HG02759 (cell line): ENCODE measurements at regions not wholly inside any gene's neighbourhood (a gene's known extent, or its start where the extent isn't known, plus 50 kb on each side); places are given as distances from the start of the nearest gene placed in this dataset.
"Not testable (repeated sequence)": the region's sequence is repeated elsewhere in the genome, so short reads cannot be mapped to it uniquely, and the experiment has no call there.

ENCODE experiments used
- ATAC-seq: cut with Tn5 transposase; IDR thresholded peaks from one replicate; pipeline ENCODE4 v1.9.1; 2021; ENCODE audit warnings: mild to moderate bottlenecking, moderate library complexity; ENCODE audit not compliant: unreplicated experiment

- ATAC-seq = not testable (repeated sequence)
These were observed 223.7 kb upstream of the ANKRD20A1 start for GRCh38 chr9:67635067-67635466.

- ATAC-seq = not testable (repeated sequence)
These were observed 246.8 kb upstream of the ANKRD20A1 start for GRCh38 chr9:67611900-67612299.

DNA sequence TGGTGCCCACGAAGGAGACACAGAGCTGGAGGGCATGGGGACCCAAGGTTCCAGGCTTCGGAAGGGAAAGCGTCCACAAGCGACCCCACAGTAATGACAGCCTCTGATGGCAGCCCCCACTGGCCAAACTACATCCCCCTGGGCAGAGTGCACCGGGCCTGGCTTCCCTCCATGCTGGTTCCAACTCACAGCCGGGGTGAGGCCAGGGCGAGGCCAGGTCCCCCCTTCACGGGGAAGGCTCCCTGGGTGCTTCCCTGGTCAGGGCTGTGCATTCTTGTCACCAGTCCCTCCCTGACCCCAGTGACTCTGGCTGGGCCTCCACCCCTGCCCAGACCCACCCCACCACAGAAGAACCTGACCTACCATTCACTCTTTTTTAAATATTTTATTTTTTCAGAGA is 248.9 kb upstream of the ANKRD20A1 start:
- ATAC-seq = not testable (repeated sequence)

- ATAC-seq = not testable (repeated sequence)
These were observed 249.3 kb upstream of the ANKRD20A1 start for GRCh38 chr9:67609435-67609834.

GRCh38 chr9:67605113-67605512 is 253.6 kb upstream of the ANKRD20A1 start:
- not testable (repeated sequence) for ATAC-seq

- ATAC-seq = not testable (repeated sequence)
These were observed 255.1 kb upstream of the ANKRD20A1 start for GRCh38 chr9:67603609-67604008.

GRCh38 chr9:67592424-67592823 is 266.3 kb upstream of the ANKRD20A1 start:
- ATAC-seq = not testable (repeated sequence)

DNA sequence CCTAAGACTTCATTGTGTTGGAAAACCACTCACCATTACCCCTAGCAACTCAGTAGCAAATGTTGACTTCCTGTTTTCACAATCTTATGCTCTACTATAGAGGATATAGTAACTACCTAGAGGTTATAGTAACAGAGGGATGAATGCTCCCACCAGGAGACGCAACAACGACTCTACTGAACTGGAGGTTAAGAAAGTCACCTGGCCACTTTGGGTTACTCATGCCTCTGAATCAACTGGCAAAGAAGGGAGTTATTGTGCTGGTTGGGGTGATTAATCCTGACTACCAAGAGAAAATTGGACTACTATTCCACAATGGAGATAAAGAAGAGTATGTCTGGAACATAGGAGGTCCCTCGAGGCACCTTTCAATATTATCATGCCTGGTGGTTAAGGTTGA is 302.9 kb upstream of the ANKRD20A1 start:
- ATAC-seq = not testable (repeated sequence)

DNA sequence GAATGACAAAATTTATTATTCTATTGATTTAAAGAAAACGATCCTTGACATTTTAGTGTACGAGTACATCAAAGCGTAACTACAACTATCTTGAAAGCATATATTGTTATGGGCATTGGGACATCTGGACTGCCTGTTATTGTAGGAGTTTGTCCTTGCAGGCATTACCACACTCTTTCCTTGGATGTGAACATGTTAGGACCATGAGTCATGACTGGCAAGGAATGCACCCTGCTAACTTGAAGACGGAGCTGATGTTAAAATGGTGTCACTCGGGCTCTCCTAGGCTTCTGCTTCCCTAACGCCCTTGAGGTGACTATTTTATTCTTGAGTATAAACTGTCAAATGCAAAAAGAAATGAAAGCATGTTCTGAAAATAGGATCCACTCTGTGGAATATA is 308.7 kb upstream of the ANKRD20A1 start:
- ATAC-seq = not testable (repeated sequence)

GRCh38 chr9:67529834-67530233 is 328.9 kb upstream of the ANKRD20A1 start:
- ATAC-seq = not testable (repeated sequence)

GRCh38 chr9:67516938-67517337 is 341.8 kb upstream of the ANKRD20A1 start:
- ATAC-seq = not testable (repeated sequence)

- not testable (repeated sequence) for ATAC-seq
These were observed 344.1 kb upstream of the ANKRD20A1 start for GRCh38 chr9:67514587-67514986.

DNA sequence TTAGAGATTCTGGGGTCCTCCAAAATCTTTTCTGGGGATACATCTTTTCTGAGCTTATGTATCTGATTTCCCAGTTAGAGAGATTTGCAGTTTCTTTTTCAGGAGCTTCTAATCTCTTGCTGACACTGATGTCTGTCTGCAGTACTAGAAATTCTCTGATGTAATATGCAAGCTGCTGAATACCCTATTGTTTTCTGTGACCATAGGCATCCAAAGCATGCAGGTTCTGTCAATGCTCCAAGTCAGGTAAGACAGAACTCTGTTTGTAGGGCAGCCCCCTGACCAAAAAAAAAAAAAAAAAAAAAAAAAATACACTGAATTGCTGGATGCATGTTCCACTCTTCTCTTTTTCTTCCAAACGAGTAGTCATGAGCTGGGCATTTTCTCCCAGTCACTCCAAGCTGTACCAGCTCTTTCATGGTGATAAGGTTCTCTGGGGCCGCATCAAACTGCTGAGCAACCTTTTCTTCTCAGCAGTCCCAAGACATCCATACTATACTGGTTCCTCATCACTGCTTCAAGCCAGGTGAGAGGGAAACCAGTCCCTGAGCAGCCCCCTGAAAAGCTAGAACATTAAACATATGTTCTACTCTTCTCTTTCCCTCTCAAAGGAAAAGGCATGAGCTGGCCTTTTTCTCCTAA is 354.9 kb upstream of the ANKRD20A1 start:
- not testable (repeated sequence) for ATAC-seq

DNA sequence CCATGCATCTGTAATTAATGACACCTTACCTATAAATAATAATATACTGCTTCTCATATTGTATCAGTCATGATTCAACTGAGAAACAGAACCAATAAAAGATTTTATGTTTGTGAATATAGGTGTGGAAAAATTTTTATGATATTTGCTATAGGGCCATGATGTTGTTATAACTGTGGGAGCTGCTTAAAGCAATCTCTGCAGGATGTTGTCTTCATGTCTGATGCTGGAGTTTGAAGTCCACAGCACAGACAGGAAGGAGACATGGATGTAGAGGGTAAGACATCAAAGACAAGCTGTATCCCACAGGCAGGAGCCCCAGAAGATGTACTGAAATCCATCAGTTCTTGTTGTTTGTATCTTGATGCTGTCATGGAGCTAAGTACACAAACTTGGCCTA is 366.7 kb upstream of the ANKRD20A1 start:
- not testable (repeated sequence) for ATAC-seq

GRCh38 chr9:67477465-67477864 is 381.3 kb upstream of the ANKRD20A1 start:
- not testable (repeated sequence) for ATAC-seq

- not testable (repeated sequence) for ATAC-seq
These were observed 388.0 kb upstream of the ANKRD20A1 start for GRCh38 chr9:67470739-67471138.

- ATAC-seq = peak; percentile 49
These were observed 390.4 kb upstream of the ANKRD20A1 start for GRCh38 chr9:67468326-67468725.

DNA sequence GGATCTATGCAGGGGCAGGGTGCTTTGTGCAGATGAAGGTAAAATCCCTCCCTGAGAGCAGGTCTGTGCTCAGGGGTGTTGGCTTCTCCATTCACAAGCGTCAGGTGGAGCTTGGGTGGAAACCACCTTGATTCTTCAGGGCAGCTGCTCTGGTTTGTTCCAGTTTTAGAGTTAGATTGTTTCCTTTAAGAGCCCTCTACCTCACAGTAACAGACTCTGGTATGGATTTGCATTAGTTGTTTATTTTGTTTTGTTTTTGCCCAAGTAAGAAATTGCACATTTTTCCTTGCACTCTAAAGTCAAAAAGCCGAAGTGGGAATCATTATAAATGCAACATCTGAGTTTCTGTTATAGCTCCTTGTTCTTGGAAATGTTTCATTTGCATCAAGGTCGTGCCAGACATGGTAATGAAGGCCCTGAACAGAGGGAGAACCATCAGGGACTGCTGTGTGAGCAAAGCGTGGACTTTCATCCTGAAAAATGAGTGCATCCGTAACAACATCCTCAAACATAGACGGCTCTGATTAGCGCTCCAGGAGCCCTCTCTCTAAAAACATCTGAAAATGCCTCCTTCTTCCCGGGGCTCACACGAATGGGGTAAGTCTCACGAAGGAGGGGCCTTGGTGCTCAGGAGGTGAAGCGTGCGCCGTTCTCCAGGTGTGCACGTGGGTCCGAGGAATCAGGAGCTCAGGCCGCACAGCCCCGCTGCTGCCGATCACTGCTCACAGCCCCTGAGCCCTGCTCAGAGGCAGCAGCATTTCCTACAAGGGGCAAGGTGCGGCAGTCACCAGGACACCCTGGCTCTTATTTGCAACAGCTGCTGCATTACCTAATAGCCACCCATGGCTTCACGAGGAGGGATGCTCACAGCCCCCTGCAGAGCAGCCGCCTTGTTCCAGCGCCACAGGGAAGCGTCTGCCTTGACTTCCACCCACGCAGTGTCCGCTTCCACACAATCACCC is 396.7 kb upstream of the ANKRD20A1 start:
- not testable (repeated sequence) for ATAC-seq

DNA sequence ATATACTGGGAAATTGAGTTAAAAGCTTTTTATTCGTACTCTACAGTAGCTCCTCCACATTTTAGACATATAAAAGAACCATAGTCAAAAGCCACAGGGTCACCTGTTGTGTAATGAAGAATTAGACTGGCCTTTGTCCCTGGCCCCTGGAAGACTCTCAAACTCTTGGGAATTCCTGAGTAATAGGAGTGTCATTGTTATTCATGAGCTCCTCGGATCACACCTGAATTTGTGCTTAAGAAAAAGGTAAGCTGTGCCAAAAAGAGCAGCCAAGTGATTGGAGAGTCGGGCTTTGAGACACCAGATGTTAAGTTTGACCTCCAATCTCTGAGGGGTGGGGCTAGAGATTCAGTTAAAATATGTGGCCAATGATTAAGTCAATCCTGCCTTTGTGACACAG is 405.8 kb upstream of the ANKRD20A1 start:
- ATAC-seq = not testable (repeated sequence)

GRCh38 chr9:67442313-67442712 is 416.4 kb upstream of the ANKRD20A1 start:
- ATAC-seq = not testable (repeated sequence)

DNA sequence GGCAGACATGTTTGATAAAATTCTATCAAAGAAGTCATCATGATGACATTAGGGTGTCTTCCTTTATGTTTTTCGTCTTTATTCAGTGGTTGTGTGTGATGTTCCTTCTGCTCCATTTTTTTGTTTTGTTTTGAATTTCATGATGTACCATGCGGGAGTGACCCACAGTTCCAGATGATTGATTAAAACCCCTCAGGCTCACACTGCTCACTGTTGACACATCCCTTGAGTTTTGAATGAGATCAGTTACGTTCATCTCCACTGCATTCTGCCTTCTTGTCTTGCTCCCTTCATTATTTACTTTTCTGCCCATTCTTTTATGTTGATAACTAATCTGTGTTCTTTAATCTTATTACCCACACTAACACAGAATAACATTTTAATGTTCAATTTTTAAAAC is 421.7 kb upstream of the ANKRD20A1 start:
- not testable (repeated sequence) for ATAC-seq

- ATAC-seq = not testable (repeated sequence)
These were observed 432.5 kb upstream of the SPATA31A3 start for GRCh38 chr9:67424881-67425280.
